Neural crest cell (in vitro differentiated cells): ENCODE measurements at regions not wholly inside any gene's neighbourhood (a gene's known extent, or its start where the extent isn't known, plus 50 kb on each side); places are given as distances from the start of the nearest gene placed in this dataset.

Experiments
- DNase-seq: peaks from one replicate; pipeline ENCODE4 v3.0.0; 2021; ENCODE audit warnings: low read depth, mixed read lengths, low spot score
- H3K27ac Mint-ChIP-seq: one replicate; pipeline ENCODE4 v1.8.0; 2021; ENCODE audit warnings: mild to moderate bottlenecking, mixed read lengths; ENCODE audit not compliant: unreplicated experiment
- H3K27me3 Mint-ChIP-seq: 2 replicates; pipeline ENCODE4 v1.8.0; 2021; ENCODE audit warnings: low read depth, mild to moderate bottlenecking, mixed read lengths
- H3K36me3 Mint-ChIP-seq: 2 replicates; pipeline ENCODE4 v1.8.0; 2021; ENCODE audit warnings: low read depth, mild to moderate bottlenecking, mixed read lengths
- H3K4me1 Mint-ChIP-seq: 2 replicates; pipeline ENCODE4 v1.8.0; 2021; ENCODE audit warnings: mixed read lengths
- H3K4me3 Mint-ChIP-seq: one replicate; pipeline ENCODE4 v1.8.0; 2021; ENCODE audit warnings: mild to moderate bottlenecking, mixed read lengths
- H3K9me3 Mint-ChIP-seq: 2 replicates; pipeline ENCODE4 v1.8.0; 2021; ENCODE audit warnings: mixed read lengths
- CTCF ChIP-seq: fragments of 200-600 bp; sonication (generic); conservative IDR thresholded peaks from 2 replicates; pipeline ENCODE4 v1.5.0; 2021; ENCODE audit warnings: antibody characterized with exemption, mild to moderate bottlenecking

GRCh38 chr3:81898336-81898735 lies 136.9 kb upstream of the GBE1 start:
- no peak overlapping the region for H3K4me3 Mint-ChIP-seq
- DNase-seq: no peak
- H3K27me3 Mint-ChIP-seq: no peaks in the 10 kb centered on the region
- no peak for TF ChIP-seq CTCF
- no peaks in the 10 kb centered on the region for H3K4me1 Mint-ChIP-seq
- no peaks in the 10 kb centered on the region for H3K36me3 Mint-ChIP-seq
- peaks cover 3% of the 10 kb centered on the region for H3K9me3 Mint-ChIP-seq
- no peak overlapping the region for H3K27ac Mint-ChIP-seq

- no peak for DNase-seq
- Mint-ChIP-seq H3K4me1 (peaks cover 8% of the 10 kb centered on the region), H3K27ac (no peak overlapping the region), H3K9me3 (peaks cover 3% of the 10 kb centered on the region), H3K27me3 (no peaks in the 10 kb centered on the region), H3K36me3 (no peaks in the 10 kb centered on the region), H3K4me3 (no peak overlapping the region)
- no peak for TF ChIP-seq CTCF
Observed at GRCh38 chr3:81894598-81894997, 133.2 kb upstream of the GBE1 start.

- peaks cover 8% of the 10 kb centered on the region for H3K4me1 Mint-ChIP-seq
- no peak overlapping the region for H3K27ac Mint-ChIP-seq
- H3K9me3 Mint-ChIP-seq: no peaks in the 10 kb centered on the region
- DNase-seq: no peak
- no peaks in the 10 kb centered on the region for H3K36me3 Mint-ChIP-seq
- no peak overlapping the region for H3K4me3 Mint-ChIP-seq
- H3K27me3 Mint-ChIP-seq: no peaks in the 10 kb centered on the region
- no peak for TF ChIP-seq CTCF
Observed at GRCh38 chr3:81891055-81891895, 129.8 kb upstream of the GBE1 start.

- Mint-ChIP-seq H3K27me3 (no peaks in the 10 kb centered on the region), H3K9me3 (no peaks in the 10 kb centered on the region), H3K36me3 (no peaks in the 10 kb centered on the region), H3K4me3 (no peak overlapping the region), H3K27ac (no peak overlapping the region), H3K4me1 (peaks cover 8% of the 10 kb centered on the region)
- TF ChIP-seq CTCF: no peak
- no peak for DNase-seq
Observed at GRCh38 chr3:81888914-81889557, 127.6 kb upstream of the GBE1 start.

GRCh38 chr3:81887448-81887847 lies 126.0 kb upstream of the GBE1 start:
- H3K4me3 Mint-ChIP-seq: no peak overlapping the region
- no peak for DNase-seq
- H3K27ac Mint-ChIP-seq: no peak overlapping the region
- H3K9me3 Mint-ChIP-seq: no peaks in the 10 kb centered on the region
- TF ChIP-seq CTCF: no peak
- no peaks in the 10 kb centered on the region for H3K27me3 Mint-ChIP-seq
- H3K36me3 Mint-ChIP-seq: no peaks in the 10 kb centered on the region
- peaks cover 8% of the 10 kb centered on the region for H3K4me1 Mint-ChIP-seq
